Activated gamma-delta T cell treated with anti-CD3 and anti-CD28 coated beads, Interleukin-2, amount 50 U/mL, for 16 hours (primary cell): ENCODE measurements at regions not wholly inside any gene's neighbourhood (a gene's known extent, or its start where the extent isn't known, plus 50 kb on each side); places are given as distances from the start of the nearest gene placed in this dataset.

Experiments used
- DNase-seq: peaks from one replicate; pipeline ENCODE4 v3.0.0-alpha.2; 2020; ENCODE audit warnings: low read depth

DNA sequence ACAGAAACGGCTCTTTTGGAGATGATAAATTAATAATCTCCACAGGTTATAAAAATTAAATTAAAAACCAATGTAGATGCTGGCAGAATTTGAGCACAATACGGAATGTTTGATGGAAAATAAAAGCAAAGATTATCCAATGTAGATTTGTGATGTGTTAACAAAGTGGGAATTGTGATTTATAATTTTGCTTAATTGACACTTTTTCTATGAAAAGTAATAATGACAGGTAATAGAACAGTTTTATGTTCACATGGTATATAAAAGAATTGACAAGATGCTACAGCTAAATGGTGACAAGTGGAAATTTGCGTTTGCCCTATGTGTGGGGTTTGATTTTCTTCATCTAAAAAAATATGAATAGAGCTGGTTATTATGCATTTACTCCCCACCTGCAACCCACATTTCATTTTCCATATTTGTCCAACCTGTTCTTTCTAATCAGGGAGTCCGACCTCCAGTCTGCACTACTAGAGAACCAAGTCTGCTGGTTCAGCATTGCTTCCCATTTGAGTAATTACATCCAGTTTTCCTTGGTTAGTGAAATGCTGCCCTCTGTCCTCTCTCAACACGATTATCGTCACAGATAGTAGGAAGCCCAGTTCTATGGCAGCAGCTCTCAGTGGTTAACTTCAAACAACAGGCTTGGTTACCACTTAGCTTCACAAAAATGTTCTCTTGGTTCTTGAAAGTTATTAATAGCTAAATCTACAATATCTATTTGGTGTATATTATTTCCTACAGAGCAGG is 61.4 kb upstream of the SLITRK1 start:
- DNase-seq, result no peak

DNA sequence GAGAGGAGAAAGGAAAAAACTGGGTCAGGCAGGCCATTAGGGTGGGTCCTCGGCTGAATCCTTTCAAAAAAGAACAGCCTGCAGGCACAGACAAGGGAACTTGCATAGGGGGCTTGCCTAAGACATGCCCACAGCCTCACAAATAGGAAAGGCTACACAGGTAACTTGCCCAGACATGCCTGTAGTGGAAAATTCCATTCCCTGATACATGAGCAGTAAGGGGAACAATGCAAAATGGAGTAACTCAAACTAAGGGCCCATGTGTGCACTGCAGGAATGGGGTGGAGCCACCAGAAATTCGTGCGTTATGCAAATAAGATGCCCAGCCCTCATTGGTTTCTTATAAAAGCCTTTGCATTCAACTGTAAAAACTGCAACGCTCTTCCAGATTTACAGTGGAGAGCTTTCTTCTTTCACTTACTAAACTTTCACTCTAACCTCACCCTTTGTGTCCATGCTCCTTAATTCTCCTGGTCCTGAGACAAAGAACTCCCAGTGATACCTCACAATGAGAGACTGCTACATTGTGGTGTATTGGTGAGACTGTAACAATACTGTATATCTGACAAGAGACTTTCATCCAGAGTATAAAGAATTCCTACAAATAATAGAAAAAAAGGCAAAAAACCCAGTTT is 59.5 kb upstream of the SLITRK1 start:
- no peak for DNase-seq

DNA sequence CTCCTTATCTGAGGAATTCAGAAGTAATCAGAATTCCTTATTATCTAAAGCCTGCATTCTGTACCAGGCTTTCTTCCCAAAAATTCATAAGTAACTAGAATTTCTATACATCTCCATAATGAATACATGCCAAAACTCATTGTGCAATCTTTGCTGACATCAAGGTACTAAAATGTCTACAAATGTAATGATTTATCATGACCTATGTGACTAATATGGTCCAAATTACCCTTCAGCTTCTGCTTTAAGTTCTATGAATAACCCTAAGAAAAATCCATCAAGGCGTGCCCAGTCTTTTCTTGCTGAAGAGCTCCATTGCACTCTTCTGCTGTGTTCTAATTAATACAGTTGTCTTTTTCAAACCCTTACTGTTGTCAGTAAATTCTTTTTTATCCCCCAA is 58.5 kb upstream of the SLITRK1 start:
- no peak for DNase-seq

DNA sequence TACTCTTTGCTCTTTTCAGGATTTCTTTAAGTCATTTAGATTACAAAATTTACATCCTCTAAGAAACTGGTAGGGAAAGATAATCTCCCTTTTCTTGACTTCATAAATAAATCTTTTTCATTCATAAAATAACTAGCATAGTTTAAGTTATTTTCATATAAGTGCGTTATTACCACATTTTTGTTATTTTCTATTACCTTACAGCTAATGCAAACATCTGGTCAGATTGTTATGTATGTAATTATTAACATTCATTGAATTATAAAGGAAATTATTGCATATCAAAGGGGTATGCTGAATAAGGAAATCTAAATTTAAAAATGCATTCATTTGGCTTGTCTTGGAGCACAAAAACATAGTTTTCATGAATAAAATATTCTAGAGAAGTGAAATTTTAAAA is 55.3 kb upstream of the SLITRK1 start:
- no peak for DNase-seq

DNA sequence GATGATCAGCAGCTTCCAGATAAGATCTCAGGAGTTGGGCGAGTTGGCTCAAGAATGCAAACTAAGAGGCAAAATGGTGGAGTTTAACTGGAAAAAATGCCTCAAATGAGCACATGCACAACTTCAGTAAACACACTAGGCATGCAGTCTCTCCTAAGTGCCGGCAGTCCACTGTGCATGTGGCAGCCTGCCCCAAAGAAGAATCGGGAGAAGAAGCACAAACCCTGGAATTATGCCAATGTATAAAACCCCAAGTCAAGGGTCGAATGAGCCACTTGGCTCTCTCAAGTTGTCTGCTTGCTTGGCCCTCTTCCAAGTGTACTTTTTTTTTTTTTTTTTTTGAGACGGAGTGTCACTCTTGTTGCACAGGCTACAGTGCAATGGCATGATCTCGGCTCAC is 53.3 kb upstream of the SLITRK1 start:
- DNase-seq, result no peak
